NB4 (cell line): ENCODE measurements at regions not wholly inside any gene's neighbourhood (a gene's known extent, or its start where the extent isn't known, plus 50 kb on each side); places are given as distances from the start of the nearest gene placed in this dataset.

Source experiments
- DNase-seq: peaks from one replicate; pipeline ENCODE4 v3.0.0; 2010; ENCODE audit warnings: low read depth
- H3K4me3 ChIP-seq: one replicate; pipeline ENCODE4 v1.5.1; 2011; ENCODE audit warnings: mild to moderate bottlenecking, low read depth, low read length, moderate library complexity
- CTCF ChIP-seq: IDR thresholded peaks from one replicate; pipeline ENCODE4 v1.5.1; 2012; ENCODE audit warnings: low read depth, low read length
- MAX ChIP-seq: IDR thresholded peaks from 2 replicates; pipeline ENCODE4 v1.6.1; 2011; ENCODE audit warnings: low read depth, low read length
- MYC ChIP-seq: IDR thresholded peaks from 2 replicates; pipeline ENCODE4 v1.6.1; 2011; ENCODE audit warnings: low read depth, low read length
- POLR2A ChIP-seq: IDR thresholded peaks from 2 replicates; pipeline ENCODE4 v1.6.1; 2011; ENCODE audit warnings: mild to moderate bottlenecking; ENCODE audit not compliant: insufficient read length; ENCODE audit errors: extremely low read depth

- no peak for TF ChIP-seq POLR2A
- TF ChIP-seq MAX = no peak
- no peak for TF ChIP-seq MYC
- no peak for TF ChIP-seq CTCF
- no peak for DNase-seq
- H3K4me3 ChIP-seq = no peak overlapping the region
Measured at GRCh38 chr3:124412644-124413043, 317.6 kb upstream of the UMPS start.

GRCh38 chr3:124413393-124413792 is 316.9 kb upstream of the UMPS start:
- H3K4me3 ChIP-seq = no peak overlapping the region
- no peak for DNase-seq
- TF ChIP-seq CTCF (no peak), MYC (no peak), MAX (no peak), POLR2A (no peak)

GRCh38 chr3:124413989-124414598 is 316.2 kb upstream of the UMPS start:
- no peak for DNase-seq
- no peak overlapping the region for H3K4me3 ChIP-seq
- no peak for TF ChIP-seq MAX
- TF ChIP-seq CTCF = no peak
- TF ChIP-seq MYC = no peak
- TF ChIP-seq POLR2A = no peak

GRCh38 chr3:124415446-124415960 is 314.7 kb upstream of the UMPS start:
- DNase-seq = no peak
- TF ChIP-seq POLR2A (no peak), CTCF (no peak)
- no peak overlapping the region for H3K4me3 ChIP-seq

GRCh38 chr3:124419303-124419702 is 310.9 kb upstream of the UMPS start:
- no peak for TF ChIP-seq MAX
- no peak for TF ChIP-seq CTCF
- no peak for TF ChIP-seq MYC
- no peak for TF ChIP-seq POLR2A
- DNase-seq = no peak
- H3K4me3 ChIP-seq = no peak overlapping the region

GRCh38 chr3:124420392-124420791 is 309.9 kb upstream of the UMPS start:
- TF ChIP-seq CTCF = no peak
- no peak for TF ChIP-seq MYC
- no peak for TF ChIP-seq POLR2A
- no peak for TF ChIP-seq MAX

More at GRCh38 chr3:124420392-124420791, 309.9 kb upstream of the UMPS start:
- no peak for DNase-seq
- H3K4me3 ChIP-seq = no peak overlapping the region
